MM.1S (cell line): ENCODE measurements at regions not wholly inside any gene's neighbourhood (a gene's known extent, or its start where the extent isn't known, plus 50 kb on each side); places are given as distances from the start of the nearest gene placed in this dataset.

Source experiments
- DNase-seq: peaks from one replicate; pipeline ENCODE4 v3.0.0-alpha.2; 2015
- H2AFZ ChIP-seq: fragments of 300-600 bp; sonication (generic); 2 replicates; pipeline ENCODE4 v1.6.0; 2016; ENCODE audit warnings: antibody characterized with exemption, low read length
- H3F3A ChIP-seq: fragments of 300-600 bp; sonication (generic); 2 replicates; pipeline ENCODE4 v1.6.1; 2016; ENCODE audit warnings: mild to moderate bottlenecking, antibody characterized with exemption, low read length, moderate library complexity, mixed read lengths; ENCODE audit not compliant: insufficient read depth
- H3K27ac ChIP-seq: fragments of 300-600 bp; sonication (generic); 2 replicates; pipeline ENCODE4 v1.5.1; 2016; ENCODE audit warnings: mild to moderate bottlenecking, low read length
- H3K27me3 ChIP-seq: fragments of 300-600 bp; sonication (generic); replicated peaks from 2 replicates; pipeline ENCODE4 v1.6.0; 2016; ENCODE audit warnings: low read length; ENCODE audit not compliant: insufficient read depth
- H3K36me3 ChIP-seq: fragments of 300-600 bp; sonication (generic); replicated peaks from 2 replicates; pipeline ENCODE4 v1.6.1; 2016; ENCODE audit warnings: mild to moderate bottlenecking, low read length, mixed read lengths; ENCODE audit not compliant: insufficient read depth
- H3K4me1 ChIP-seq: fragments of 300-600 bp; sonication (generic); 2 replicates; pipeline ENCODE4 v1.6.1; 2016; ENCODE audit warnings: low read length, mixed read lengths
- H3K4me2 ChIP-seq: fragments of 300-600 bp; sonication (generic); 2 replicates; pipeline ENCODE4 v1.6.0; 2016; ENCODE audit warnings: low read depth, low read length
- H3K4me3 ChIP-seq: fragments of 300-600 bp; sonication (generic); 2 replicates; pipeline ENCODE4 v1.5.1; 2016; ENCODE audit warnings: low read length, mixed read lengths
- H3K79me2 ChIP-seq: fragments of 300-600 bp; sonication (generic); 2 replicates; pipeline ENCODE4 v1.6.1; 2016; ENCODE audit warnings: mixed run types, low read length, mixed read lengths
- H3K9ac ChIP-seq: fragments of 300-600 bp; sonication (generic); 2 replicates; pipeline ENCODE4 v1.6.1; 2016; ENCODE audit warnings: low read length, mixed read lengths
- H3K9me2 ChIP-seq: fragments of 300-600 bp; sonication (generic); replicated peaks from 2 replicates; pipeline ENCODE4 v1.6.1; 2016; ENCODE audit warnings: mild to moderate bottlenecking, low read length, mixed read lengths; ENCODE audit not compliant: insufficient read depth
- H3K9me3 ChIP-seq: fragments of 300-600 bp; sonication (generic); replicated peaks from 2 replicates; pipeline ENCODE4 v1.6.1; 2016; ENCODE audit warnings: mild to moderate bottlenecking, low read length, mixed read lengths; ENCODE audit not compliant: insufficient read depth
- H4K20me1 ChIP-seq: fragments of 300-600 bp; sonication (generic); 2 replicates; pipeline ENCODE4 v1.6.1; 2016; ENCODE audit warnings: mild to moderate bottlenecking, low read length, moderate library complexity, mixed read lengths; ENCODE audit not compliant: insufficient read depth
- EZH2 ChIP-seq: fragments of 300-600 bp; sonication (generic); optimal IDR thresholded peaks from 2 replicates; pipeline ENCODE3; 2017; ENCODE audit warnings: low read depth, mild to moderate bottlenecking, antibody characterized with exemption, low read length, mixed read lengths
- EZH2phosphoT487 ChIP-seq: fragments of 300-600 bp; sonication (generic); IDR thresholded peaks from 2 replicates; pipeline ENCODE4 v1.6.1; 2018; ENCODE audit warnings: antibody characterized with exemption, low read length
- TF ChIP-seq, protein P1 (sequence below): fragments of 300-600 bp; sonication (generic); IDR thresholded peaks from 2 replicates; pipeline ENCODE4 v1.5.1; 2016; ENCODE audit warnings: antibody characterized with exemption, low read length, mixed read lengths

DNA sequence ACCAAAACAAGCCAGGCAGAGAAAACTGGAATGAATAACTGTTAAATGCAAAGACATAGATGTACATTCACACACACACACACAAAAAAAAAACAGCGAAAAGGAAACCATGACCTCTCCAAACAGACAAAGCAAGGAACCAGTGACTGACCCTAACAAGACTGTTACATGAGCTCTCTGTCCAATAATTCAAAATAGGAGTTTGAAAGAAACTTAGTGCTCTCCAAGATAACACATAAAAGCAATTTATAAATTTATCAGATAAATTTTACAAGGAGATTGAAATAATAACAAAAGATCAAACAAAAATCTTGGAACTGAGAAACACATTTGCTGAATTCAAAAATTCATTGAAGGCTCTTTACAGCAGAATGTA is 423.5 kb upstream of the RGMB start:
- TF ChIP-seq EZH2phosphoT487 = no peak
- no peak for TF ChIP-seq EZH2
- TF ChIP-seq, protein P1, sequence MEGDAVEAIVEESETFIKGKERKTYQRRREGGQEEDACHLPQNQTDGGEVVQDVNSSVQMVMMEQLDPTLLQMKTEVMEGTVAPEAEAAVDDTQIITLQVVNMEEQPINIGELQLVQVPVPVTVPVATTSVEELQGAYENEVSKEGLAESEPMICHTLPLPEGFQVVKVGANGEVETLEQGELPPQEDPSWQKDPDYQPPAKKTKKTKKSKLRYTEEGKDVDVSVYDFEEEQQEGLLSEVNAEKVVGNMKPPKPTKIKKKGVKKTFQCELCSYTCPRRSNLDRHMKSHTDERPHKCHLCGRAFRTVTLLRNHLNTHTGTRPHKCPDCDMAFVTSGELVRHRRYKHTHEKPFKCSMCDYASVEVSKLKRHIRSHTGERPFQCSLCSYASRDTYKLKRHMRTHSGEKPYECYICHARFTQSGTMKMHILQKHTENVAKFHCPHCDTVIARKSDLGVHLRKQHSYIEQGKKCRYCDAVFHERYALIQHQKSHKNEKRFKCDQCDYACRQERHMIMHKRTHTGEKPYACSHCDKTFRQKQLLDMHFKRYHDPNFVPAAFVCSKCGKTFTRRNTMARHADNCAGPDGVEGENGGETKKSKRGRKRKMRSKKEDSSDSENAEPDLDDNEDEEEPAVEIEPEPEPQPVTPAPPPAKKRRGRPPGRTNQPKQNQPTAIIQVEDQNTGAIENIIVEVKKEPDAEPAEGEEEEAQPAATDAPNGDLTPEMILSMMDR = no peak

GRCh38 chr5:98354922-98355321 is 418.5 kb upstream of the RGMB start:
- Histone ChIP-seq H2AFZ (no peak overlapping the region), H3K79me2 (no peaks in the 10 kb centered on the region), H4K20me1 (no peaks in the 10 kb centered on the region), H3K4me2 (no peak overlapping the region), H3K36me3 (no peaks in the 10 kb centered on the region), H3K27ac (no peak overlapping the region), H3K9me3 (no peaks in the 10 kb centered on the region), H3K4me1 (no peaks in the 10 kb centered on the region), H3K27me3 (no peaks in the 10 kb centered on the region), H3K9ac (no peak overlapping the region), H3K9me2 (no peaks in the 10 kb centered on the region), H3K4me3 (no peak overlapping the region), H3F3A (no peaks in the 10 kb centered on the region)
- no peak for DNase-seq
- TF ChIP-seq EZH2 = no peak
- TF ChIP-seq, protein P1 = no peak
- no peak for TF ChIP-seq EZH2phosphoT487

More for the DNA sequence above, 423.5 kb upstream of the RGMB start:
- H3K27me3 ChIP-seq = no peaks in the 10 kb centered on the region
- no peak for DNase-seq
- H3K4me2 ChIP-seq = no peak overlapping the region
- no peak overlapping the region for H3K9ac ChIP-seq
- H3K9me2 ChIP-seq = no peaks in the 10 kb centered on the region
- no peaks in the 10 kb centered on the region for H3K79me2 ChIP-seq
- H3K27ac ChIP-seq = no peak overlapping the region
- H3K9me3 ChIP-seq = no peaks in the 10 kb centered on the region
- no peaks in the 10 kb centered on the region for H3K4me1 ChIP-seq
- H3K4me3 ChIP-seq = no peak overlapping the region
- no peak overlapping the region for H2AFZ ChIP-seq
- no peaks in the 10 kb centered on the region for H3K36me3 ChIP-seq
- H4K20me1 ChIP-seq = no peaks in the 10 kb centered on the region
- H3F3A ChIP-seq = no peaks in the 10 kb centered on the region

- Histone ChIP-seq H3K79me2 (no peaks in the 10 kb centered on the region), H3K9me3 (no peaks in the 10 kb centered on the region), H3F3A (no peaks in the 10 kb centered on the region), H2AFZ (no peak overlapping the region), H3K27ac (no peak overlapping the region), H3K27me3 (no peaks in the 10 kb centered on the region), H3K4me2 (no peak overlapping the region), H3K4me3 (no peak overlapping the region), H3K9ac (no peak overlapping the region), H3K36me3 (no peaks in the 10 kb centered on the region), H3K4me1 (no peaks in the 10 kb centered on the region), H3K9me2 (no peaks in the 10 kb centered on the region), H4K20me1 (no peaks in the 10 kb centered on the region)
- TF ChIP-seq EZH2phosphoT487 (no peak), EZH2 (no peak)
- TF ChIP-seq, protein P1 = no peak
- no peak for DNase-seq
Measured at GRCh38 chr5:98360548-98360947, 412.9 kb upstream of the RGMB start.

DNA sequence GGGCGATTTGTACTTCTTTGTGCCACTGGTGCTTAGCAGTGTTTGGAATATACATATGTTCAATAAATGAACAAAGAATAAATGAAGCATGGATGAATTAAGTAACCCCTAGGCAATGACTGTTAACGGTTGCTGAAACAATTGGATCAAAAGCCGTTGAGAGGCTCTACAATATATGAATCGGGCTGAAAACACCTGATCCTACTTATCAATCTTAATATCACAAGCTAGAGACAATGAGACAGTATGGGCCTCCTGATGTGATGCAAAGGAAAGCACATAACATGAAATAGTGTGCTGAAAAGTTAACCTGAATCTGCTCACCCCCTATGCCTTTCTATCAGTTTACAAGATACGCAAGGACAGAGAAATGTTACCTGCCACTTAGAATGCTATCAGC is 410.3 kb upstream of the RGMB start:
- Histone ChIP-seq H3K27ac (no peak overlapping the region), H3K27me3 (no peaks in the 10 kb centered on the region), H3K4me2 (no peak overlapping the region), H3K79me2 (no peaks in the 10 kb centered on the region), H3K4me3 (no peak overlapping the region), H3K9ac (no peak overlapping the region), H2AFZ (no peak overlapping the region), H4K20me1 (no peaks in the 10 kb centered on the region), H3K9me2 (no peaks in the 10 kb centered on the region), H3K4me1 (no peaks in the 10 kb centered on the region), H3F3A (no peaks in the 10 kb centered on the region), H3K36me3 (no peaks in the 10 kb centered on the region), H3K9me3 (no peaks in the 10 kb centered on the region)
- TF ChIP-seq EZH2 (no peak), EZH2phosphoT487 (no peak)
- TF ChIP-seq, protein P1 = no peak
- DNase-seq = no peak
